ENCODE measurements at regions not wholly inside any gene's neighbourhood (a gene's known extent, or its start where the extent isn't known, plus 50 kb on each side); places are given as distances from the start of the nearest gene placed in this dataset.

- Histone ChIP-seq H3K27me3 (ENCODE audit: control insufficient read depth in 2 of 2, insufficient read depth in 2 of 2, low read length in 2 of 2) (no peaks in the 10 kb centered on the region), H3K9ac (ENCODE audit: insufficient read depth, low read length, poor library complexity, severe bottlenecking) (no peak overlapping the region)
- no peaks in the 10 kb centered on the region for H3K36me3 Mint-ChIP-seq
These were observed 170.4 kb upstream of the THSD7A start for GRCh38 chr7:12002428-12002827.

GRCh38 chr7:12004581-12004980 lies 172.6 kb upstream of the THSD7A start:
- no peak for TF ChIP-seq CTCF (IDR thresholded peaks at IDR 0.05)
- no peak for DNase-seq
- H3K4me1 ChIP-seq (ENCODE audit: control insufficient read depth in 1 of 2, insufficient read depth in 2 of 2, low read length in 2 of 2): no peaks in the 10 kb centered on the region
- no peaks in the 10 kb centered on the region for H3K36me3 ChIP-seq (replicated peaks in 1 of 2; ENCODE audit: control insufficient read depth in 1 of 2, insufficient read depth in 2 of 2, low read length in 2 of 2)
- no peaks in the 10 kb centered on the region for H3K9me3 ChIP-seq (replicated peaks in 1 of 2; ENCODE audit: control insufficient read depth in 1 of 2, insufficient read depth in 1 of 2, low read length in 2 of 2)
- H3K27me3 ChIP-seq (ENCODE audit: control insufficient read depth in 2 of 2, insufficient read depth in 2 of 2, low read length in 2 of 2): no peaks in the 10 kb centered on the region
- Mint-ChIP-seq H3K27me3 (ENCODE audit: low read depth in 3 of 3) (no peaks in the 10 kb centered on the region), H3K27ac (no peak overlapping the region), H3K4me3 (no peak overlapping the region), H3K36me3 (no peaks in the 10 kb centered on the region), H3K9me3 (peaks cover 0 to 11% (median 0%) of the 10 kb centered on the region in 7 donors), H3K4me1 (no peaks in the 10 kb centered on the region)
- H2AFZ ChIP-seq (ENCODE audit: insufficient read depth, low read depth, low read length, poor library complexity, severe bottlenecking): no peak overlapping the region
- H3K9ac ChIP-seq (ENCODE audit: insufficient read depth, low read length, poor library complexity, severe bottlenecking): no peak overlapping the region
- H3K79me2 ChIP-seq (ENCODE audit: insufficient read depth, low read length): no peaks in the 10 kb centered on the region
- intact Hi-C loops (cut with micrococcal nuclease): no loop called here
- H4K20me1 ChIP-seq (ENCODE audit: insufficient read depth, low read length): no peaks in the 10 kb centered on the region
- no peak overlapping the region for H3K4me3 ChIP-seq (replicated peaks in 1 of 3; ENCODE audit: low read depth in 2 of 3, low read length in 3 of 3)
- no peak overlapping the region for H3K27ac ChIP-seq (ENCODE audit: low read depth in 1 of 2, low read length in 2 of 2)
- WGBS (ENCODE audit: insufficient coverage): 83% methylated on average over 2 of the region's 5 CpGs
- H3K4me2 ChIP-seq (replicated peaks; ENCODE audit: extremely low read depth, low read length, poor library complexity, severe bottlenecking): no peak overlapping the region

More at GRCh38 chr7:12002428-12002827, 170.4 kb upstream of the THSD7A start:
- no peak for TF ChIP-seq CTCF (IDR thresholded peaks at IDR 0.05)
- H3K27ac Mint-ChIP-seq: no peak overlapping the region
- intact Hi-C loops (cut with micrococcal nuclease): no loop called here
- Histone ChIP-seq H3K4me3 (replicated peaks in 1 of 3; ENCODE audit: low read depth in 2 of 3, low read length in 3 of 3) (no peak overlapping the region), H2AFZ (ENCODE audit: insufficient read depth, low read depth, low read length, poor library complexity, severe bottlenecking) (no peak overlapping the region), H4K20me1 (ENCODE audit: insufficient read depth, low read length) (no peaks in the 10 kb centered on the region), H3K4me2 (replicated peaks; ENCODE audit: extremely low read depth, low read length, poor library complexity, severe bottlenecking) (no peak overlapping the region), H3K9me3 (replicated peaks in 1 of 2; ENCODE audit: control insufficient read depth in 1 of 2, insufficient read depth in 1 of 2, low read length in 2 of 2) (no peaks in the 10 kb centered on the region), H3K4me1 (ENCODE audit: control insufficient read depth in 1 of 2, insufficient read depth in 2 of 2, low read length in 2 of 2) (no peaks in the 10 kb centered on the region), H3K27ac (ENCODE audit: low read depth in 1 of 2, low read length in 2 of 2) (no peak overlapping the region), H3K79me2 (ENCODE audit: insufficient read depth, low read length) (no peaks in the 10 kb centered on the region), H3K36me3 (replicated peaks in 1 of 2; ENCODE audit: control insufficient read depth in 1 of 2, insufficient read depth in 2 of 2, low read length in 2 of 2) (no peaks in the 10 kb centered on the region)
- H3K27me3 Mint-ChIP-seq (ENCODE audit: low read depth in 3 of 3): no peaks in the 10 kb centered on the region
- H3K9me3 Mint-ChIP-seq: peaks cover 0 to 12% (median 0%) of the 10 kb centered on the region in 7 donors
- H3K4me3 Mint-ChIP-seq: no peak overlapping the region
- no peaks in the 10 kb centered on the region for H3K4me1 Mint-ChIP-seq
- no CpG with 5 or more reads among the region's 1 CpG for WGBS (ENCODE audit: insufficient coverage)
- no peak for DNase-seq
